Type B pancreatic cell (in vitro differentiated cells): ENCODE measurements at regions not wholly inside any gene's neighbourhood (a gene's known extent, or its start where the extent isn't known, plus 50 kb on each side); places are given as distances from the start of the nearest gene placed in this dataset.

Experiments
- DNase-seq: peaks from one replicate; pipeline ENCODE4 v3.0.0; 2021; ENCODE audit warnings: mixed read lengths; ENCODE audit not compliant: unreplicated experiment; ENCODE audit errors: extremely low spot score
- H3K27ac Mint-ChIP-seq: 2 replicates; pipeline ENCODE4 v1.8.0; 2021; ENCODE audit warnings: mild to moderate bottlenecking, mixed read lengths
- H3K27me3 Mint-ChIP-seq: 2 replicates; pipeline ENCODE4 v1.8.0; 2021; ENCODE audit warnings: mixed read lengths
- H3K36me3 Mint-ChIP-seq: 2 replicates; pipeline ENCODE4 v1.8.0; 2021; ENCODE audit warnings: mixed read lengths
- H3K4me1 Mint-ChIP-seq: one replicate; pipeline ENCODE4 v1.8.0; 2021; ENCODE audit warnings: mixed read lengths; ENCODE audit not compliant: unreplicated experiment
- H3K4me3 Mint-ChIP-seq: 2 replicates; pipeline ENCODE4 v1.8.0; 2021; ENCODE audit warnings: mild to moderate bottlenecking, mixed read lengths
- H3K9me3 Mint-ChIP-seq: 2 replicates; pipeline ENCODE4 v1.8.0; 2021; ENCODE audit warnings: mixed read lengths
- CTCF ChIP-seq: fragments of 200-600 bp; sonication (generic); conservative IDR thresholded peaks from 2 replicates; pipeline ENCODE4 v1.5.0; 2021; ENCODE audit warnings: antibody characterized with exemption, mild to moderate bottlenecking

GRCh38 chr18:77974329-77974728 lies 724.7 kb downstream of the GALR1 start:
- no peaks in the 10 kb centered on the region for H3K4me1 Mint-ChIP-seq
- no peak for TF ChIP-seq CTCF
- H3K9me3 Mint-ChIP-seq = no peaks in the 10 kb centered on the region
- DNase-seq = no peak
- no peak overlapping the region for H3K4me3 Mint-ChIP-seq
- peaks cover 17% of the 10 kb centered on the region for H3K27me3 Mint-ChIP-seq
- H3K27ac Mint-ChIP-seq = no peak overlapping the region
- no peaks in the 10 kb centered on the region for H3K36me3 Mint-ChIP-seq

- Mint-ChIP-seq H3K27ac (no peak overlapping the region), H3K27me3 (peaks cover 10% of the 10 kb centered on the region), H3K9me3 (no peaks in the 10 kb centered on the region), H3K36me3 (no peaks in the 10 kb centered on the region), H3K4me1 (no peaks in the 10 kb centered on the region), H3K4me3 (no peak overlapping the region)
- no peak for DNase-seq
- no peak for TF ChIP-seq CTCF
Measured at GRCh38 chr18:77977331-77977730, 727.7 kb downstream of the GALR1 start.

- Mint-ChIP-seq H3K27me3 (peaks cover 7% of the 10 kb centered on the region), H3K4me3 (no peak overlapping the region), H3K36me3 (no peaks in the 10 kb centered on the region), H3K9me3 (no peaks in the 10 kb centered on the region), H3K4me1 (no peaks in the 10 kb centered on the region), H3K27ac (no peak overlapping the region)
- TF ChIP-seq CTCF = no peak
- DNase-seq = no peak
Measured at GRCh38 chr18:77980275-77980674, 730.6 kb downstream of the GALR1 start.

- Mint-ChIP-seq H3K27me3 (peaks cover 2% of the 10 kb centered on the region), H3K4me1 (no peaks in the 10 kb centered on the region), H3K4me3 (no peak overlapping the region), H3K27ac (no peak overlapping the region), H3K36me3 (no peaks in the 10 kb centered on the region), H3K9me3 (no peaks in the 10 kb centered on the region)
- no peak for DNase-seq
- TF ChIP-seq CTCF = no peak
Measured at GRCh38 chr18:77981874-77982273, 732.2 kb downstream of the GALR1 start.

- H3K27me3 Mint-ChIP-seq = peaks cover 2% of the 10 kb centered on the region
- no peak overlapping the region for H3K4me3 Mint-ChIP-seq
- TF ChIP-seq CTCF = no peak
- no peaks in the 10 kb centered on the region for H3K9me3 Mint-ChIP-seq
- no peaks in the 10 kb centered on the region for H3K36me3 Mint-ChIP-seq
- no peaks in the 10 kb centered on the region for H3K4me1 Mint-ChIP-seq
- H3K27ac Mint-ChIP-seq = no peak overlapping the region
- DNase-seq = no peak
Measured at GRCh38 chr18:77983270-77983669, 733.6 kb downstream of the GALR1 start.

- H3K36me3 Mint-ChIP-seq = no peaks in the 10 kb centered on the region
- H3K27ac Mint-ChIP-seq = no peak overlapping the region
- no peaks in the 10 kb centered on the region for H3K9me3 Mint-ChIP-seq
- H3K4me1 Mint-ChIP-seq = no peaks in the 10 kb centered on the region
- no peak overlapping the region for H3K4me3 Mint-ChIP-seq
- peaks cover 2% of the 10 kb centered on the region for H3K27me3 Mint-ChIP-seq
- DNase-seq = no peak
- no peak for TF ChIP-seq CTCF
Measured at GRCh38 chr18:77984178-77984577, 734.5 kb downstream of the GALR1 start.
